ACC112 (cell line): ENCODE measurements at regions not wholly inside any gene's neighbourhood (a gene's known extent, or its start where the extent isn't known, plus 50 kb on each side); places are given as distances from the start of the nearest gene placed in this dataset.

Experiments
- H2AFZ ChIP-seq: fragments of 200-600 bp; sonication (generic); one replicate; pipeline ENCODE4 v1.6.0; 2017; ENCODE audit warnings: antibody characterized with exemption, low read length; ENCODE audit not compliant: unreplicated experiment
- H3K27ac ChIP-seq: fragments of 200-600 bp; sonication (generic); 2 replicates; pipeline ENCODE4 v1.5.1; 2014; ENCODE audit warnings: low read depth, mild to moderate bottlenecking, antibody characterized with exemption, low read length, moderate library complexity
- H3K27me3 ChIP-seq: fragments of 200-600 bp; sonication (generic); 2 replicates; pipeline ENCODE4 v1.6.1; 2014; ENCODE audit warnings: mild to moderate bottlenecking, antibody characterized with exemption, low read length, moderate library complexity, mixed read lengths; ENCODE audit not compliant: insufficient read depth
- H3K36me3 ChIP-seq: fragments of 200-600 bp; sonication (generic); 2 replicates; pipeline ENCODE4 v1.6.1; 2016; ENCODE audit warnings: mild to moderate bottlenecking, antibody characterized with exemption, low read length, moderate library complexity, mixed read lengths; ENCODE audit not compliant: insufficient read depth
- H3K4me1 ChIP-seq: fragments of 200-600 bp; sonication (generic); one replicate; pipeline ENCODE4 v1.6.1; 2016; ENCODE audit warnings: low read length, mixed read lengths; ENCODE audit not compliant: insufficient read depth, unreplicated experiment, control insufficient read depth
- H3K4me3 ChIP-seq: fragments of 200-600 bp; sonication (generic); 2 replicates; pipeline ENCODE4 v1.5.1; 2014; ENCODE audit warnings: mild to moderate bottlenecking, low read depth, low read length
- H3K79me2 ChIP-seq: fragments of 200-600 bp; sonication (generic); one replicate; pipeline ENCODE4 v1.6.0; 2016; ENCODE audit warnings: low read length; ENCODE audit not compliant: control insufficient read depth, unreplicated experiment, insufficient read depth

DNA sequence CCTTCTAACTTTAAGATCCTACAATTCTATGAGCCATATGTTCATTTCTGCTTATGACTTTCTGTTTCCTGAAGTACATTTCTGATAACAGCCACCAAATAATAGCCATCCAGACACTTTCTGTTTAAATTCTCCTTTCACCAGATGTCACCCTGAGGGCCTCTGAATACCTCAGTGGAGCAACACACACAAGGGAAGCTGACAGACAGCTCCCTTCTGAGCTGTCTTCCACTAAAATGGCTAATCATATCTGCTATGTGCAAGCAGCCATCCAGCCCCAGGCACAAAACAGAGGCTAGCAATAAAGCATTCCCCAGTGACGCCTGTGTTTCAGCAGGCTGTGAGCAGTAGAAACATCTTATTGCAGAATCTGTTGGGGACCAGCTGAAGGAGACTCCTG lies 666.6 kb upstream of the UBE2E2 start:
- no peaks in the 10 kb centered on the region for H3K79me2 ChIP-seq
- no peak overlapping the region for H3K4me3 ChIP-seq
- H3K36me3 ChIP-seq = no peaks in the 10 kb centered on the region
- peaks cover 17% of the 10 kb centered on the region for H3K27me3 ChIP-seq
- no peak overlapping the region for H3K27ac ChIP-seq
- H3K4me1 ChIP-seq = no peaks in the 10 kb centered on the region
- H2AFZ ChIP-seq = no peak overlapping the region

DNA sequence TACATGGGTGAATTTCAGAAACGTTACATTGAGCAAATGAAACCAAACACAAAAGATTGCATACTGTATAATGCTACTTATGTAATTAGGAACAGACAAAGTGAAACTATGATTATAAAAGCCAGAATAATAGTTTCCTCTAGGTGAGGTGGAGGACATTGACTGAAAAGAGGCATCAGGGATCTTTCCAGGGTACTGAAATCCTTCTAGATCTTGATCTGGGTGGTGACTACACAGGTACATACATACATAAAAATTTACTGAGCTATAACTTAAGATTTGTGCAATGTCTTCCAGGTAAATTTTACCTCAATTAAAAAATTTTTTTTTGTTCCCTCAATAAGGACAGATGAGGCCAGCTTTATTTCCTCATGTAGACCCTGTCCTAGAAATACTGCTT lies 665.6 kb upstream of the UBE2E2 start:
- H2AFZ ChIP-seq = no peak overlapping the region
- peaks cover 17% of the 10 kb centered on the region for H3K27me3 ChIP-seq
- H3K27ac ChIP-seq = no peak overlapping the region
- H3K36me3 ChIP-seq = no peaks in the 10 kb centered on the region
- no peaks in the 10 kb centered on the region for H3K79me2 ChIP-seq
- H3K4me1 ChIP-seq = no peaks in the 10 kb centered on the region
- no peak overlapping the region for H3K4me3 ChIP-seq

- no peaks in the 10 kb centered on the region; the same call in 1 of the 2 replicates for H3K27me3 ChIP-seq
- H3K36me3 ChIP-seq = no peaks in the 10 kb centered on the region
- H3K4me3 ChIP-seq = no peak overlapping the region
- no peaks in the 10 kb centered on the region for H3K79me2 ChIP-seq
- no peaks in the 10 kb centered on the region for H3K4me1 ChIP-seq
- no peak overlapping the region for H2AFZ ChIP-seq
- H3K27ac ChIP-seq = no peak overlapping the region
Measured at GRCh38 chr3:22542311-22542710, 660.8 kb upstream of the UBE2E2 start.

DNA sequence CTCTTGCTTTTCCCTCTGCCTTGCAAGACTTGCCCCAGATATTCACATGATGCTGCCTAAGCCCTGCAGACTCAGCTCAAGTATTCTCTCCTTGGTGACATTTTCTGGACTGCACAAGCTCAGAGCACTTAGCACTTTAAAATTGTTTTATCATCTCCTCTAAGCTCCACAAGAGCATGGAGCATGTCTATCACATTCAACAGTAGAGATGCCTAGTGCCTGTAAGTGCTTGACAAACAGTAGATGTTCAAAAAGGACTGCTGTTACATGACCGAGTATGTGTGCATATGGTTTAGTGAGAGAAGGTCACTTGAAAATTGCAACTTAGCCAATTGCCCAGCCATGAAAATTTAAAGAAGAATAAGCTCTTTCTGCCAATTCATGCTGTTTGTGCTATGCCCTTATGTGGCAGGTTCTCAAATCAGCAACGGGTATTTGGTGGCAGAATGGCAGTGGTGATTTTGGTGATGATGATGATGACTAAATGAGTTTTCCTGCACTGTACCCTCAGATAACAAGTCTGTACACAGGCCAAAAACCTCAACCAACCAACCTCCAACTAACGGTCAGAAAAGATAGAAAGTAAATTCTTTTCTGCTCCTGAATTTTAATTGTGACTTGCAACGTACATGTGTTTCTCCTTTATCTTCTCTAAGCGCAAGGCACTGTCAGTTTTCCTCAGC lies 647.2 kb upstream of the UBE2E2 start:
- Histone ChIP-seq H3K4me3 (no peak overlapping the region), H3K79me2 (no peaks in the 10 kb centered on the region), H3K27ac (no peak overlapping the region), H3K27me3 (no peaks in the 10 kb centered on the region), H2AFZ (no peak overlapping the region), H3K4me1 (no peaks in the 10 kb centered on the region), H3K36me3 (no peaks in the 10 kb centered on the region)

- Histone ChIP-seq H3K4me1 (no peaks in the 10 kb centered on the region), H3K27me3 (no peaks in the 10 kb centered on the region), H3K4me3 (no peak overlapping the region), H2AFZ (no peak overlapping the region), H3K27ac (no peak overlapping the region), H3K36me3 (no peaks in the 10 kb centered on the region), H3K79me2 (no peaks in the 10 kb centered on the region)
Measured at GRCh38 chr3:22565393-22565792, 637.7 kb upstream of the UBE2E2 start.

DNA sequence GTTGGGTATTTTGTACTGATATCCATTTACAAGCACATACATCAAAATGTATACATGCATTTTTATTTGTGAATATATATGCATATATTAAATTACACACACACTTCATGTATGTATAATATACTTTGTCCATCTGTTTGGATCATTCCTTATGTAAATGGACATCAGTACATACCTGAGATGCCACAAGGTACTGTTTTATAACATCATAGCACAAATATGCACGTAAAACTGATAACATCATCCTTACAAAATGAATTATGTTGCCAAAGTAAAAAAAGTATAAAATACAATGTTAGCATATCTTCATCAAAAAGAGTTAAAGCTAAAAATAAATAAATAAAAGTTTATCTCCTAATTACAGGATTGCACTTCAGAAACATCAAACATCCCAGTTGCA lies 634.8 kb upstream of the UBE2E2 start:
- H3K27me3 ChIP-seq = no peaks in the 10 kb centered on the region
- no peaks in the 10 kb centered on the region for H3K79me2 ChIP-seq
- no peaks in the 10 kb centered on the region for H3K36me3 ChIP-seq

GRCh38 chr3:22569570-22569969 lies 633.6 kb upstream of the UBE2E2 start:
- Histone ChIP-seq H3K79me2 (no peaks in the 10 kb centered on the region), H3K36me3 (no peaks in the 10 kb centered on the region), H2AFZ (no peak overlapping the region), H3K4me3 (no peak overlapping the region), H3K27ac (no peak overlapping the region), H3K27me3 (no peaks in the 10 kb centered on the region), H3K4me1 (no peaks in the 10 kb centered on the region)

More for the DNA sequence above, 634.8 kb upstream of the UBE2E2 start:
- Histone ChIP-seq H3K4me3 (no peak overlapping the region), H2AFZ (no peak overlapping the region), H3K27ac (no peak overlapping the region), H3K4me1 (no peaks in the 10 kb centered on the region)

- H3K36me3 ChIP-seq = no peaks in the 10 kb centered on the region
Measured at GRCh38 chr3:22581007-22581406, 622.1 kb upstream of the UBE2E2 start.

DNA sequence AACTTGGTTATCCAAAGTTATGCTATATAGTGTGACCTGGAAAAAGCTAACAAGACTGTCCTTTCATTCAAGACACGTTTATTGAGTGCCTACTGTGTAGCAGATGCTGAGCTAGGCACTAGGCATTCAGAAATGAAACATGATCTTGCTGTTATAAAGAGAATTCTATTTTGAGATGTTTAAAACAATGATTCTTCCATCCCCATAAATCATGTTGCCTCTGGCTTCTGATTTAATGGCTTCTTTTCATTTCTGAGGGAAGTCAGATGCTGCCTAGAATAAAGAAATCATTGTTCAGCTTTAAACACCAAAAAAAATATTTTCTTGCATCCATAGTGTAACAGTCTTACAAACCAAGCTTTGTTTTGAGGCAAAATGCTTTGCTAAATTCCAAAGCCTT lies 620.9 kb upstream of the UBE2E2 start:
- Histone ChIP-seq H3K4me3 (no peak overlapping the region), H3K27me3 (no peaks in the 10 kb centered on the region), H2AFZ (no peak overlapping the region), H3K4me1 (peaks cover 18% of the 10 kb centered on the region), H3K36me3 (no peaks in the 10 kb centered on the region), H3K27ac (no peak overlapping the region), H3K79me2 (no peaks in the 10 kb centered on the region)

More at GRCh38 chr3:22581007-22581406, 622.1 kb upstream of the UBE2E2 start:
- Histone ChIP-seq H3K4me3 (no peak overlapping the region), H3K4me1 (peaks cover 14% of the 10 kb centered on the region), H2AFZ (no peak overlapping the region), H3K79me2 (no peaks in the 10 kb centered on the region), H3K27ac (no peak overlapping the region), H3K27me3 (no peaks in the 10 kb centered on the region)

GRCh38 chr3:22585504-22585903 lies 617.6 kb upstream of the UBE2E2 start:
- H3K27ac ChIP-seq = no peak overlapping the region
- H3K36me3 ChIP-seq = no peaks in the 10 kb centered on the region
- no peak overlapping the region for H3K4me3 ChIP-seq
- H3K27me3 ChIP-seq = no peaks in the 10 kb centered on the region
- H3K79me2 ChIP-seq = no peaks in the 10 kb centered on the region
- H2AFZ ChIP-seq = no peak overlapping the region
- H3K4me1 ChIP-seq = peaks cover 18% of the 10 kb centered on the region

GRCh38 chr3:22585911-22586310 lies 617.2 kb upstream of the UBE2E2 start:
- H3K36me3 ChIP-seq = no peaks in the 10 kb centered on the region
- H3K4me3 ChIP-seq = no peak overlapping the region
- no peak overlapping the region for H3K27ac ChIP-seq
- H3K27me3 ChIP-seq = no peaks in the 10 kb centered on the region
- H2AFZ ChIP-seq = no peak overlapping the region
- H3K79me2 ChIP-seq = no peaks in the 10 kb centered on the region
- peaks cover 18% of the 10 kb centered on the region for H3K4me1 ChIP-seq
